Vagina (tissue), 2 donors: ENCODE measurements at regions not wholly inside any gene's neighbourhood (a gene's known extent, or its start where the extent isn't known, plus 50 kb on each side); places are given as distances from the start of the nearest gene placed in this dataset.

ENCODE experiments used
- CTCF ChIP-seq, 3 experiments: fragments of 450-650 bp in 2 of 3; fragments of 200-600 bp in 1 of 3; sonication (generic) in 1 of 3; IDR thresholded peaks; one replicate each; pipeline ENCODE4 v1.5.1; 2017 to 2019; ENCODE audit warnings: antibody characterized with exemption in 3 of 3, mild to moderate bottlenecking in 2 of 3, moderate library complexity in 2 of 3
- POLR2A ChIP-seq, 2 donors: fragments of 450-650 bp; IDR thresholded peaks; one replicate each; pipeline ENCODE4 v1.6.1; 2017; ENCODE audit warnings: antibody characterized with exemption in 2 of 2, mild to moderate bottlenecking in 2 of 2, moderate library complexity in 2 of 2
- POLR2AphosphoS5 ChIP-seq, 2 donors: sonication (generic); formaldehyde crosslinking; IDR thresholded peaks; one replicate each; pipeline ENCODE4 v1.9.0; 2017; ENCODE audit warnings: antibody characterized with exemption in 2 of 2, mild to moderate bottlenecking in 2 of 2, low read depth in 1 of 2; ENCODE audit not compliant: insufficient read depth in 1 of 2

- TF ChIP-seq CTCF (IDR thresholded peaks at IDR 0.05) (no peak), POLR2A (IDR thresholded peaks at IDR 0.05) (no peak), POLR2AphosphoS5 (IDR thresholded peaks at IDR 0.05; ENCODE audit: insufficient read depth in 1 of 2, low read depth in 1 of 2) (no peak)
These were observed 382.9 kb upstream of the MCTP2 start for GRCh38 chr15:93848490-93848889.
